Neural progenitor cell (in vitro differentiated cells): ENCODE measurements at regions not wholly inside any gene's neighbourhood (a gene's known extent, or its start where the extent isn't known, plus 50 kb on each side); places are given as distances from the start of the nearest gene placed in this dataset.

Experiments
- DNase-seq: peaks from one replicate; pipeline ENCODE4 v3.0.0-alpha.2; 2016; ENCODE audit warnings: low spot score
- H2AFZ ChIP-seq: fragments of 200-600 bp; sonication (generic); replicated peaks from 2 replicates; pipeline ENCODE4 v1.6.1; 2016; ENCODE audit warnings: antibody characterized with exemption
- H3F3A ChIP-seq: fragments of 200-600 bp; sonication (generic); 2 replicates; pipeline ENCODE4 v1.6.1; 2016; ENCODE audit warnings: antibody characterized with exemption, low read depth
- H3K27ac ChIP-seq: fragments of 200-600 bp; sonication (generic); 2 replicates; pipeline ENCODE4 v1.5.1; 2016; ENCODE audit warnings: mild to moderate bottlenecking
- H3K27me3 ChIP-seq: fragments of 200-600 bp; sonication (generic); 2 replicates; pipeline ENCODE4 v1.6.1; 2016; ENCODE audit warnings: mild to moderate bottlenecking, moderate library complexity
- H3K36me3 ChIP-seq: fragments of 200-600 bp; sonication (generic); 2 replicates; pipeline ENCODE4 v1.5.1; 2016
- H3K4me1 ChIP-seq: fragments of 200-600 bp; sonication (generic); 2 replicates; pipeline ENCODE4 v1.6.1; 2016; ENCODE audit warnings: mixed run types
- H3K4me2 ChIP-seq: fragments of 200-600 bp; sonication (generic); 2 replicates; pipeline ENCODE4 v1.6.1; 2016
- H3K4me3 ChIP-seq: fragments of 200-600 bp; sonication (generic); 2 replicates; pipeline ENCODE4 v1.5.1; 2016
- H3K79me2 ChIP-seq: fragments of 200-600 bp; sonication (generic); 2 replicates; pipeline ENCODE4 v1.6.1; 2016; ENCODE audit warnings: low read depth
- H3K9ac ChIP-seq: fragments of 200-600 bp; sonication (generic); 2 replicates; pipeline ENCODE4 v1.6.1; 2016
- H3K9me3 ChIP-seq: fragments of 200-600 bp; sonication (generic); 2 replicates; pipeline ENCODE4 v1.5.1; 2016; ENCODE audit warnings: low read depth
- H4K20me1 ChIP-seq: fragments of 200-600 bp; sonication (generic); 2 replicates; pipeline ENCODE4 v1.6.1; 2016; ENCODE audit warnings: low read depth
- H3K27ac Mint-ChIP-seq: 3 replicates; pipeline ENCODE4 v1.8.0; 2021; ENCODE audit warnings: mixed read lengths
- H3K27me3 Mint-ChIP-seq: 2 replicates; pipeline ENCODE4 v1.8.0; 2022; ENCODE audit warnings: low read depth, mild to moderate bottlenecking, inconsistent platforms, moderate library complexity, mixed read lengths; ENCODE audit not compliant: insufficient read depth
- H3K36me3 Mint-ChIP-seq: 3 replicates; pipeline ENCODE4 v1.8.0; 2021; ENCODE audit warnings: mixed read lengths
- H3K4me1 Mint-ChIP-seq: 3 replicates; pipeline ENCODE4 v1.8.0; 2021; ENCODE audit warnings: mixed read lengths
- H3K4me3 Mint-ChIP-seq: 3 replicates; pipeline ENCODE4 v1.8.0; 2021; ENCODE audit warnings: mild to moderate bottlenecking, moderate library complexity, mixed read lengths
- H3K9me3 Mint-ChIP-seq: 3 replicates; pipeline ENCODE4 v1.8.0; 2020; ENCODE audit warnings: mixed read lengths
- CTCF ChIP-seq: fragments of 200-600 bp; sonication (generic); IDR thresholded peaks from 2 replicates; pipeline ENCODE4 v1.5.1; 2017; ENCODE audit warnings: antibody characterized with exemption, mild to moderate bottlenecking
- EZH2 ChIP-seq: fragments of 200-600 bp; sonication (generic); IDR thresholded peaks from 2 replicates; pipeline ENCODE4 v1.6.1; 2017; ENCODE audit warnings: antibody characterized with exemption, mild to moderate bottlenecking, moderate library complexity
- EZH2phosphoT487 ChIP-seq: fragments of 200-600 bp; sonication (generic); IDR thresholded peaks from 2 replicates; pipeline ENCODE4 v1.6.1; 2017; ENCODE audit warnings: antibody characterized with exemption

GRCh38 chr4:63348735-63349673 lies 1060.2 kb downstream of the TECRL start:
- H3F3A ChIP-seq: no peaks in the 10 kb centered on the region
- peaks cover 2% of the 10 kb centered on the region for H3K27me3 Mint-ChIP-seq
- H3K4me3 Mint-ChIP-seq: no peak overlapping the region
- H3K27me3 ChIP-seq: no peaks in the 10 kb centered on the region
- H3K36me3 Mint-ChIP-seq: no peaks in the 10 kb centered on the region
- H4K20me1 ChIP-seq: no peaks in the 10 kb centered on the region
- no peak overlapping the region for H3K9ac ChIP-seq
- no peak overlapping the region for H3K4me3 ChIP-seq
- H3K9me3 ChIP-seq: peaks cover 4% of the 10 kb centered on the region
- no peak overlapping the region for H3K4me2 ChIP-seq
- no peak overlapping the region for H2AFZ ChIP-seq
- no peaks in the 10 kb centered on the region for H3K79me2 ChIP-seq
- H3K36me3 ChIP-seq: no peaks in the 10 kb centered on the region
- no peak overlapping the region for H3K27ac Mint-ChIP-seq
- peaks cover 16% of the 10 kb centered on the region for H3K9me3 Mint-ChIP-seq
- TF ChIP-seq EZH2 (no peak), CTCF (no peak), EZH2phosphoT487 (no peak)
- DNase-seq: no peak
- no peak overlapping the region for H3K27ac ChIP-seq
- no peaks in the 10 kb centered on the region for H3K4me1 Mint-ChIP-seq
- H3K4me1 ChIP-seq: no peaks in the 10 kb centered on the region

GRCh38 chr4:63325140-63325539 lies 1084.1 kb downstream of the TECRL start:
- Histone ChIP-seq H4K20me1 (no peaks in the 10 kb centered on the region), H3K9ac (no peak overlapping the region), H3K27me3 (no peaks in the 10 kb centered on the region), H3K4me2 (no peak overlapping the region), H3F3A (no peaks in the 10 kb centered on the region), H3K27ac (no peak overlapping the region), H3K79me2 (no peaks in the 10 kb centered on the region), H3K4me1 (peaks cover 4% of the 10 kb centered on the region), H3K9me3 (peaks cover 7% of the 10 kb centered on the region), H3K36me3 (no peaks in the 10 kb centered on the region), H2AFZ (no peak overlapping the region), H3K4me3 (no peak overlapping the region)
- Mint-ChIP-seq H3K27me3 (peaks cover 3% of the 10 kb centered on the region), H3K4me3 (no peak overlapping the region), H3K27ac (no peak overlapping the region), H3K36me3 (no peaks in the 10 kb centered on the region), H3K4me1 (peaks cover 7% of the 10 kb centered on the region), H3K9me3 (peaks cover 3% of the 10 kb centered on the region)
- TF ChIP-seq EZH2phosphoT487: no peak
- no peak for TF ChIP-seq EZH2
- no peak for TF ChIP-seq CTCF
- no peak for DNase-seq

- H3K36me3 Mint-ChIP-seq: no peaks in the 10 kb centered on the region
- H3K4me1 ChIP-seq: no peaks in the 10 kb centered on the region
- no peaks in the 10 kb centered on the region for H3K9me3 Mint-ChIP-seq
- no peak overlapping the region for H3K27ac ChIP-seq
- no peaks in the 10 kb centered on the region for H3K27me3 ChIP-seq
- H3K9me3 ChIP-seq: no peaks in the 10 kb centered on the region
- H3K4me2 ChIP-seq: no peak overlapping the region
- H3K27ac Mint-ChIP-seq: no peak overlapping the region
- TF ChIP-seq EZH2phosphoT487 (no peak), EZH2 (no peak), CTCF (no peak)
- H2AFZ ChIP-seq: no peak overlapping the region
- H4K20me1 ChIP-seq: no peaks in the 10 kb centered on the region
- no peak for DNase-seq
- H3K4me1 Mint-ChIP-seq: no peaks in the 10 kb centered on the region
- no peak overlapping the region for H3K9ac ChIP-seq
- H3F3A ChIP-seq: no peaks in the 10 kb centered on the region
- H3K27me3 Mint-ChIP-seq: no peaks in the 10 kb centered on the region
- H3K4me3 Mint-ChIP-seq: no peak overlapping the region
- no peak overlapping the region for H3K4me3 ChIP-seq
- no peaks in the 10 kb centered on the region for H3K79me2 ChIP-seq
- no peaks in the 10 kb centered on the region for H3K36me3 ChIP-seq
Measured at GRCh38 chr4:63316633-63317032, 1092.6 kb downstream of the TECRL start.
